Lung (tissue), 11 donors: ENCODE measurements at regions not wholly inside any gene's neighbourhood (a gene's known extent, or its start where the extent isn't known, plus 50 kb on each side); places are given as distances from the start of the nearest gene placed in this dataset.

ENCODE experiments used
- ATAC-seq: fragments of 200-7000 bp; cut with Tn5 transposase; one replicate; pipeline ENCODE4 v1.9.1; 2020; ENCODE audit warnings: moderate number of reproducible peaks; ENCODE audit not compliant: insufficient read depth, low FRiP score
- DNase-seq, 3 donors: peaks; one replicate each; pipeline ENCODE4 v3.0.0-alpha.2; 2013 to 2017
- H3K27ac ChIP-seq, 2 donors: one replicate each; pipeline ENCODE4 v1.5.1; 2013; ENCODE audit warnings: mild to moderate bottlenecking in 2 of 2, moderate library complexity in 2 of 2, control low read depth in 1 of 2, inconsistent platforms in 1 of 2, low read depth in 1 of 2, low read length in 1 of 2
- H3K27me3 ChIP-seq, 3 donors: one replicate each; pipeline ENCODE4 v1.5.1; 2013; ENCODE audit warnings: low read length in 2 of 3; ENCODE audit not compliant: control insufficient read depth in 3 of 3, insufficient read depth in 3 of 3
- H3K36me3 ChIP-seq, 4 donors: one replicate each; pipeline ENCODE4 v1.5.1; 2013; ENCODE audit warnings: low read length in 4 of 4, mild to moderate bottlenecking in 1 of 4, moderate library complexity in 1 of 4; ENCODE audit not compliant: control insufficient read depth in 4 of 4, insufficient read depth in 4 of 4
- H3K4me1 ChIP-seq, 5 donors: one replicate each; pipeline ENCODE4 v1.5.1; 2013; ENCODE audit warnings: low read length in 5 of 5, mild to moderate bottlenecking in 2 of 5, moderate library complexity in 1 of 5; ENCODE audit not compliant: control insufficient read depth in 5 of 5, insufficient read depth in 5 of 5
- H3K4me3 ChIP-seq: one replicate; pipeline ENCODE4 v1.5.1; 2013; ENCODE audit warnings: mild to moderate bottlenecking, control low read depth, moderate library complexity
- H3K9ac ChIP-seq, 2 donors: one replicate each; pipeline ENCODE4 v1.5.1; 2013; ENCODE audit warnings: low read length in 2 of 2, control low read depth in 1 of 2; ENCODE audit not compliant: insufficient read depth in 1 of 2
- H3K9me3 ChIP-seq, 4 donors: one replicate each; pipeline ENCODE4 v1.5.1; 2013; ENCODE audit warnings: low read length in 3 of 4, mild to moderate bottlenecking in 1 of 4, moderate library complexity in 1 of 4; ENCODE audit not compliant: control insufficient read depth in 4 of 4, insufficient read depth in 3 of 4
- CTCF ChIP-seq: IDR thresholded peaks from 2 replicates; pipeline ENCODE4 v1.5.1; 2012; ENCODE audit warnings: mild to moderate bottlenecking; ENCODE audit errors: control extremely low read depth, extremely low read depth
- WGBS, 2 donors: extraction: QIAGEN DNeasy Blood & Tissue Kit; methylation state at CpG; one replicate each; pipeline ENCODE4 v1.1.7; 2013; 5-methylcytosine and 5-hydroxymethylcytosine counted together
- donor health status: control.
- donor health status: control.
- donor health status: Bipolar disorder and iron deficiency.
- donor health status: healthy.
- donor health status: DM: yes; HTN: yes; CAD: no.

GRCh38 chr1:47678464-47678980 lies 240.7 kb downstream of the FOXD2 start:
- Histone ChIP-seq H3K27ac (no peak overlapping the region), H3K4me1 (peaks cover 0 to 2% (median 0%) of the 10 kb centered on the region in 5 donors), H3K9me3 (no peaks in the 10 kb centered on the region), H3K36me3 (no peaks in the 10 kb centered on the region), H3K9ac (no peak overlapping the region), H3K4me3 (no peak overlapping the region), H3K27me3 (no peaks in the 10 kb centered on the region)
- DNase-seq (no peak), ATAC-seq (no peak)
- no peak for TF ChIP-seq CTCF
- 78 to 87% methylated on average over 4 of the region's 4 CpGs for WGBS, 2 donors

GRCh38 chr1:47679301-47679791 lies 241.5 kb downstream of the FOXD2 start:
- DNase-seq = peak in 2 of 3 donors; percentile 33 to 46

GRCh38 chr1:47679826-47680225 lies 242.0 kb downstream of the FOXD2 start:
- TF ChIP-seq CTCF = no peak

More at GRCh38 chr1:47679301-47679791, 241.5 kb downstream of the FOXD2 start:
- Histone ChIP-seq H3K4me1 (peaks cover 0 to 2% (median 0%) of the 10 kb centered on the region in 5 donors), H3K36me3 (no peaks in the 10 kb centered on the region), H3K27me3 (no peaks in the 10 kb centered on the region), H3K9ac (no peak overlapping the region), H3K4me3 (no peak overlapping the region), H3K27ac (no peak overlapping the region), H3K9me3 (no peaks in the 10 kb centered on the region)
- WGBS, 2 donors = 52 to 64% methylated on average over 6 of the region's 6 CpGs
- no peak for TF ChIP-seq CTCF
- no peak for ATAC-seq

More at GRCh38 chr1:47679826-47680225, 242.0 kb downstream of the FOXD2 start:
- 86 to 92% methylated on average over 7 of the region's 7 CpGs for WGBS, 2 donors
- Histone ChIP-seq H3K4me3 (no peak overlapping the region), H3K9me3 (no peaks in the 10 kb centered on the region), H3K27ac (no peak overlapping the region), H3K4me1 (peaks cover 0 to 2% (median 0%) of the 10 kb centered on the region in 5 donors), H3K36me3 (no peaks in the 10 kb centered on the region), H3K9ac (no peak overlapping the region), H3K27me3 (no peaks in the 10 kb centered on the region)
- ATAC-seq = no peak
- DNase-seq = no peak
